ENCODE measurements at regions not wholly inside any gene's neighbourhood (a gene's known extent, or its start where the extent isn't known, plus 50 kb on each side); places are given as distances from the start of the nearest gene placed in this dataset.

DNA sequence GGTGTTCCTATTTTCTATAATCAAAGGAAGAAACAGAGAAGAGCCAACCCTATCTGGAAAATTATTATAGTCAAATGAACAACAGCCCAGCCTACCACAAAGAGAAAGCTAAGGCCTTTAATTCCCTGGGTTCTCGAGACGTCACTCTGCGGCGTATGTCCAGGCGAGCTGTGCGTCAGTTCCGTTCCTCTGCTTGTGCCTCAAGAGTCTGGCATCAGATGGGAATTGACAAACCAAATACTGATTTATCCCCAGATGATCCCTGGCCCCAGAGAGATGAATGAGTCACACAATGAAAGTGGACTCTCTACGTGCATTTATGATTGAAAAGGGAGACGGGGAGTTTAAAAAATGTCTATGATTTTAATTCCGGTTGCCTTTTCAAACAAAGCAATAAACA lies 151.6 kb upstream of the PDE10A start:
- DNase-seq: no peak

DNA sequence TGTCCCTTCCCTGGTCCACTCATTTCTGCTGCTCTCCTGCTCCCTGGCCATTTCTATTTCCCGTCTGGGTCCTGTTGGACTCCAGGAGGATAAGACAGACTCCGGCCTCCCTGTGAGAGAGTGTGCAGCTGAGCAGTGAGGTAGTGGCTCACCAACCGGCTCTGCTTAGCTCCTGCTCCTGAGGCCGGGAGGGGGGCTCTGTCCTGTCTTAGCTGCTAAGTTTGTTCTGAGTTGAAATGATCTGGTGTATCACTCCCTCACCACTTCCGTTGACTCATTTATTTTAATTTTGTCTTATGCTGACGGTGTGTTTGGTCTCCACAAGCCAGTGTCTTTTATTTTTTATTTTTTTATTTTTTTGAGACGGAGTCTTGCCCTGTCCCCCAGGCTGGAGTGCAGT lies 148.5 kb upstream of the PDE10A start:
- no peak for DNase-seq

DNA sequence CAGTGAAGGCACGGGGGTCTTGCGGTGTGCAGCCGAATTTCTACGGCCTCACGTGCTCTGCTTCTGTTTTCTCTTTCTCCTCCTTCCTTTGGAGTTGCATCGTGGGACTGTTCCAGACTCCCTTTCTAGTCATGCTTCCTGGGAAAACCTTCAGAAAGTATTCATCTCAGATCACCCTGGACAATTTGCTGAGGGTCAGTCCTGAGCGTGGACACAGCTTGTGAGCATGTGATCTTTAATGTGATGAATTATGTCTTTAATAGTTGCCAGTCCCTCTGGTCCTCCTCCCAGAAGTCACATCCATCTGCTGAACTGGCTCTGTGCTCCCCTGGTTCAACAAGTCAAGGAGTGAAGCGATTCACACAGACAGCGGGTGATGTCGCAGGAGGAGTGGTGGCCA lies 145.0 kb upstream of the PDE10A start:
- no peak for DNase-seq

DNA sequence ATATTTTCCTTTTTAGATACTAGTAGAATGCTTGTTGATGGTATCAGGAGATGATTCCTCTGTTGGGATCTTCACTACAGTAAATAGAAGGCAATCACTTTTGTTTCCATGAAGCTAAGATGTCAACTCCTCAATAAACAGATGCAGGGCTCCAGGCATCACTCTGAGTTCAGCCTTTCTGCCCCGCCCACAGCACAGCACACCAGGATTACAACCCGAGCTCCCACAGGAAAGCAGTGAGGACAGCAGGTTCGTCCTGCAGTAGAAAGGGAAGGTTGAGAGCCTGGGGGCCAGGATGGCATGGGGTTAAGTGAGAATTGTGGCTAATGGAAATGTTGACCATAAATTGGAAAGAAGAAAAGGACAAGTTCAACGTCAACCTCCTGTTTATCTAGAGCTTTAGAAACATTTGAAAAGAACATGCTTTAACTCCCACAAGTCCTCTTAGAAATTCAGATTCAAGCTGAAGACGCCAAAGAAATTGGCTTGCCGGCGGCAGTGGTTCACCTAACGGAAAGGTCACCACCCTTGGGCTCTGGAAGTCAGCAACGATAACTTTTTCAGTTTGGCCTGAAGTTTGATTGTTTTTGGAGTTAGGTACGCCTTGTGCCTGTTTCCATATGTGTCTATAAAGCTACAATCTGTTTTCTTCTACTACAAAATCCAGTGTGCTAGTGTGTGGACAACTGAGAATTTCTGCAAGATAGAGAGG lies 144.4 kb upstream of the PDE10A start:
- DNase-seq: no peak

DNA sequence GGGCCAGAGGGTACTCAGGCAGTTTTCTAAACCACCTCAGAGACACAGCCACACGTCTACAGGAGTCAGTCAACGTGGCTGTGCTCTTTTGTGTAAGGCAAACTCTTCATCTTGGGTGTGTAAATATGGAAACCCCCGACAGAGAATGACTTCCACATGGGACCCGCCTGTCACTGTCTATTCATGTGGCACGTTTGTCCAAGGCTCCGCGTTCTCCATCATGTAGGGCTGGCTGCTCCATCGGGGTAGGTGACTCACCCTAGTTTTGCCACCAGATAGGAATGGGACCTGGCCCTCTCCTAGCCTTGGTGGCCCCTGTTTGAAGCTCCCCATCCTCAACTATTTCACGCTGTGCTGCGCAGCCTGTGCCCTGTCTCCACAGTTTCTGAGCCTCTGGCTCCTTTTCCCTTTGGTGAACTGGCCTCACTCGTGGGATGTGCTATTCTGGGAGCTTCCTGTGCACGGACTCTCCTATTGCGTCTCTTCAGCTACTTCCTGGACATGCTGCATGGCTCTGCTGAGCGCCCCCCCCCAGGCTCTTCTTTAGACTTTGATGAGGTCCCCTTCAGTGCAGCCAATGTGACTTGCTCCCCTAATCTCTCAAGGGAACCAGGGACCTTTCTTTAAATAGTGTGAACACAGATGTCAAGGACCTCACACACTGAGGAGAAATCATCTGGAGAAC lies 143.2 kb upstream of the PDE10A start:
- no peak for DNase-seq

DNA sequence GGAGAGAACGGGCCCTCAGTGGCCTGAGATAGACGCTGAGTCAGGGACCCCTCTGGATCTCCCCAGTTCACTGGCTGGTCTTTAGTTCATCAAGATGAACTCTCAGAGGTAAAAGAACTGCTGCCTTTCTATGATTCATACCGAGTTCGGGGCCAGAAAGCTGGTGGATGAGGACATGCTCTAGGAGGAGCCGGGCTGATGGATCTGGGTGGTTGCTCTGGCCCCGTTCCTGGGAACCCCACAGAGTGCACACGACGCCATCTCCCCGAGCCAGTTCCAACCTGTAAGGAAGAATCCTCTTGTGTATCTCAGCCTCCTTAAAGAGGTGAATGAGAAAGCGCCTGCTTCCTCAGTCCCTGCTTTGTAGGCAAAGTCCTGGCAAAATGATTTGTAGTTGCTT lies 142.6 kb upstream of the PDE10A start:
- DNase-seq: no peak

DNA sequence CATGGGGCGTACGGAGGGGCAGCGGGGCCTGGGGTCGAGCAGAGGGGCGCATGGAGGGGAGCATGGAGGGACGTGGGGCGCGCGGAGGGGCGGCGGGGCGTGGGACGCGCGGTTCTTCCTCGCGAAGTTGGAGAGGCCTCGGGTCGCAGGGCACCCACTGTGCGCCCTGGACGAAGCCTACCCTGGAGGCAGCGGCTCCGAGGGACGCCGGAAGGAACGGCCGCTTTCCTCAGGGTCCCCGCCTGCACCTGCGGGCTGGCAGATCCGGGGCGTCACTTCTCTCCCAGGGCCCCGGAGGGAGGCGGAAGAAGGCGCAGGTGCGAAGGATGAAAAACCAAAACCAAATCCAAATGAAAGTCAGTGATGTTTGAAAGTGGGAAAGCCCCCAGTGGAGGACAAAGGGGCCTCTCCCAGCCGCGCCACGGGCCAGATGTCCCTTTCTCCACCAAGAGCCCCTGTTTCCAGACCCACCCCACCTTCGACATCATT lies 142.1 kb upstream of the PDE10A start:
- no peak for DNase-seq

DNA sequence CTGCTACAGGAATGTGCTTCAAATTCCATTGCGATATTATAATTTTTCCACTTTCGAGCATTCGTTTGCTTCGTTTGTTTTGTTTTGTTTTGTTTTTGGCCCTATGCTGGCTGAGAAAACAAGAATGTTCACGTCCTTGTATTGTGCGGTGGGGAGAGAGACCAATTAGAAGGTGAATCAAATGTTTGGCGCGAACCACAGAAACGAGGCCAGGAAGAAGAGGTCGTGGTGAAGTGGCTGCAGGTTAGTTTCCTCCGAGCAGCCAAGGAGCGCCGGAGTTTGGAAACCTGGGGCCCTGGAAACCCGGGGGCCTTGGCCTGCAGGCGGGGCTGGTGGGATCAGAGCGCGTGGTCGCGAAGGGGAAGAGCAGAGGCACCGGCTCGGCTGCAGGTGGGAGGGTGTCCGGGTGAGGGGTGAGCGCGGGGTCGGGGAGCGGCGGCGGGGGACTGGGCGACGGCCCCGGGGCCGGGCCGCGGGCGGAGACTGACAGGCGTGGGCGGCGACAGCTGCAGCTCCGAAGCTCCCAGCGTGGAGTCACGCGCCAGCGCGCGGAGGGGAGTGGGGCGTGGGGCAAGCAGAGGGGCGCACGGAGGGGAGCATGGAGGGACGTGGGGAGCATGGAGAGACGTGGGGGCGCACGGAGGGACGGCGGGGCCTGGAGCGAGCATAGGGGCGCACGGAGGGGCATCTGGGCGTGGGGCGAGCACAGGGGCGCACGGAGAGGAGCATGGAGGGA lies 141.5 kb upstream of the PDE10A start:
- DNase-seq: no peak

DNA sequence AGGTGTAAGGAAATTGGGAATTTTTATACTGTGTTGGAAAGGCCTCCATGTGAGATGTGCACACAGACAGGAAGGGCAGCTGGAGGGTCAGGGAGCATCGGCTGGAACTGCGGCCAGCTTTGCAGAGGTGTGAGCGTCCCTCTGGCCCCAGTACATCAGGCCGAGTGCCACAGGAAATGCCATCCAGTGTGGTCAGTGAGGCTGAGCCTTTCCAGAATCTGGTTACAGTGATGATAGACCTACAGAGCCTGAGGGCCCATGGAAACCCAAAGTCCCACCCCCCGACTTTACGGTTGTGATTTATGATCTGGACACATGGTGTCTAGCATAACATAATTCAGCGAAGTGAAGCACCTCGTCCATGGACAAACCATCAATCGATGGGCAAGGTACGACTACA lies 137.3 kb upstream of the PDE10A start:
- no peak for DNase-seq

DNA sequence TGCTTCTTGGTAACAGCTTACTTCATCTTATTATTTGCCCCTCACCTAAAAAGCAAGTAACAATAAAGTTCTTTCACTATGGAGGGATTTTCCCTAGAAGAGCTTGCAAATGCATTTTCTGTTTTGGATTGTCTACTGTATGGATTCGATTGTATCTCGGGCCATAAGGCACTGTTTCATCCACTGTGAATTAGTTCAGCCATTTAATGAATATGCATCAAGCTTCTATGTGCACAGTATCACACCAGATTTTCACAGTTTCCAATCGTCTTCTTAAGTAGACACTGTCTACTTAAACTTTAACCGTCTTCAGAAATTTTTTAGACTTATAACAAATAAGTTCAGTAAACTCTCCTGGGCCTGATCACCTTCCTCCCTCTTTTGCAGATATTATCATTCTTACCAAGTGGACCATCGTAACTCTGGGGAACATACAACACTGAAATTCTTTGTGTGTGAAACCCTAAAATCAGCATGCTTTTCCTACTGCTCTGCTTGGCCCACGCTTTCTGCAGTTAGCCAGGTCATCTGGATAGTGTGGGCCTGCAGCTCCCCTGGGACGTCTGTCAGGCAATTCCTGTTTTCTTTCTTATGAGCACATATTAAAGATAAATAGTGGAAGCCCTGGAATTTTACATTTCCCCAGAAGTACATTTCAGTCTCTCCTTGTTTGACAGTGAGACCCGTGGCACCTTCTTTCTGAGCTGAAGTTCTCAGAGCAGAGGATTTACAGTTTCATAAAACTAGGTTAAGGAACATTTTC lies 136.5 kb upstream of the PDE10A start:
- no peak for DNase-seq

DNA sequence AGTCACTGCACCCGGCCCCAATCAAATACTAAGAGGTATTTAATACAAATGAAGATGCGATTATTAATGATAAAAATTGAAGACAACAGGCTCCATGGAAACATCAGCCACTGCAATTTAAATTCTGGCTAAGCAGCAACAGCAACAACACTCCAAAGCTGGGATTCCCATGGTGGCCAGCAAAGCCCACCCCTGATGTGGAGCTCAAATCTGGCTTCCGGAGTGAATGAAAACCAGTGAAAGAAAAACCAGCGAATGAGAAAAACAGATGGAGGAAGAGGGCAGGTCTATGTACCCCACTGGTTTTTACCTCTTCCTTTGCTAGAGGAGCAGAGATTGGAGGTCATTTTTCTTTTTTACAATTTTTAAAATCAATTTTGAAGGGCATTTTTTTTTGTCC lies 135.9 kb upstream of the PDE10A start:
- DNase-seq: no peak

DNA sequence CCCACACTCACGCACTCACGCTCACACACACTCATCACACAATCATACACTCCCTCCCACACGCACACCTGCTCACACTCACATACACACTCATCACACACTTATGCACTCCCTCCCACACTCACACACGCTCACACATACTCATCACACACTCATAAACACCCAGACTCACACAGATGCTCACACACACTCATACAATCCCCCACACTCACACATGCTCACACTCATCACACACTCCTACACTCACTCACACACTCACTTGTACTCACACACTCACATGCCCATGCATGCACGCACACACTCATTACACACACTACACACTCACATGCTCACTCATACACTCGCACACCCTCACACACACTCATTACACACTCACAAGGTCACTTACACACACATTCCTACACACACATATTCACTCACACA lies 131.1 kb upstream of the PDE10A start:
- DNase-seq: no peak

DNA sequence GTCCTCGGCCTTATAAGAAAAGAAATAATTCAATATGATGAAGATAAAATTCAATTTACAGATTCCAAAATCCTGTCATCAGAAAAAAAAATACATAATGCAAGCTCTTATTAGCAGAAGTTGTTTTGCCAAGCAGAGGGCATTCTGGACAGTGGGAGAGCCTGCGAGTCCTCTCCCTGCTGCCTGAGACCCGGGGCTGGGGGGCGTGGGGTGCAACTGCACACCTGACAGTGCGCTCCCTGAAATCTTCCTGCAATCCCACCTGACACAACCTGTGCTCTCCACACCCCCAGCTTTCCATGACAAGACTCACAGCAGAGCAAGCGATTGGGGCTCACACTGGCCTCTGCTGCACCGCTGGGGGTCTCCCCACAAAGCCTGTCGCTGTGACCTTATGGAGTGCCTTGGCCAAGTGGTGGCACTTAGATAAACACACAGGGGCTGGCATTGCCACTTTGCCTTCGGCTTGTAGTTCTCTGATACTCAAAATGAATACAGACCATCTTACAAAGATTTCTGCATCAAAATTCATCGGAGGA lies 130.3 kb upstream of the PDE10A start:
- no peak for DNase-seq

DNA sequence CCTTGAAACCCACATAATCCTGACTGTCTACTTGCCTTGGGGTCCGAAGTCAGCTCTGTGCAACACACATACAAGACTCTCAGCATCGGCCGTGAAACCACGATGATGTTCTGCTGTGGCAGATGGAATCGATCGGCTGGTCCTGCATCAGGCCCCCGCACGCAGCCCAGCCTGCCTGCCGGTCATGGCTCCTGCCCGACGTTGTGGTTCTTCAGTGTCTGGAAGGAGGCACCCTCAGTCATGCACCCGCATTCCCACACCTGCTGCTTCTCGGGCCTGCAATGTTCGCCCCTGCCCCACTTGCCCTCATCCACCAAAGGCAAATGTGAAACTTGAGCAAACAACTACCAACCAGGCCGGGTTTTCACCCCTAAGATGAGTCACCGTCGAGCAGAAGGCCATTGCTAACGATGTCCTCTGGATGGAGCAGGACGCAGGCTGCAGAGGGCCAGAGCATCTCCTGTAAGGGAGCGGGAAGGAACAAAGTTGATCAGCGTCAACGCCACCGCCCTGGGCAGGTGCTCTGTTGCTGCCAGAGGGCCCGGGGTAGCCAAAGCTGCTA lies 128.9 kb upstream of the PDE10A start:
- DNase-seq: no peak

DNA sequence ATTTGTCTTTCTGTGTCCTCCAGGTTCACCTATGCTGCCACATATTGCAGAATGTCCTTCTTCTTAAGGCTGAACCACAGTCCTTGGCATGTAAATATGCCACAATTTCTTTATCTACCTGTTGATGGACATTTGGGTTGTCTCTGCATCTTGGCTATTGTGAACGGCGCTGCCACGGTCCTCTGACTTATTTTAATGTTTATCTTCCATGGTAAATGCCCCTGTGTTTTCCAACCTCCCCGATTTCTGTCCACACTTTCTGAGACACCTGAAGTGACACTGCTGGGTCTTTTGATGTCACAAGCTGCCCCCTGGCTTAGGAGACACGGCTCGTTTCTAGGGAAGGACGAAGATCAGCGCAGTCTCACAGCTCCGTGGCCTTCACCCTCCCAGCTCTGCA lies 128.3 kb upstream of the PDE10A start:
- DNase-seq: no peak

DNA sequence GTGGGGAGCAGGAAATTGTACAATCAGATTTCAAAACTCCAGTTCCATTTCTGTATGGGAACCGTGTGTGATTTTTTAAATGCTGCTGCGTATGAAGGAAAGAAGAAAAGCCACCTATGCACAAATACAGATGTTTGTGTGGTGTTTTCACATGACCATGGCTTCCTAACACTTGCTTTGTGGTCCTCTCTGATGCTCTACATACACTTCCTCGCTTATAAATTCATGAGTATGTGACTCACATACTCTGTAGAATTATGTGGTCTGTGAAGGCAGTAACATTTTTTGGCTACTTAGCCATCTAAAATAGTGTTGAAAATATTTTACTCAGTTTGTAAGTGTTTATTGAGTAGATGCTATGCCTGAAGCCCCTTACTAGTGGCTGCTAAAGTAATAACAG lies 119.8 kb upstream of the PDE10A start:
- DNase-seq: no peak

DNA sequence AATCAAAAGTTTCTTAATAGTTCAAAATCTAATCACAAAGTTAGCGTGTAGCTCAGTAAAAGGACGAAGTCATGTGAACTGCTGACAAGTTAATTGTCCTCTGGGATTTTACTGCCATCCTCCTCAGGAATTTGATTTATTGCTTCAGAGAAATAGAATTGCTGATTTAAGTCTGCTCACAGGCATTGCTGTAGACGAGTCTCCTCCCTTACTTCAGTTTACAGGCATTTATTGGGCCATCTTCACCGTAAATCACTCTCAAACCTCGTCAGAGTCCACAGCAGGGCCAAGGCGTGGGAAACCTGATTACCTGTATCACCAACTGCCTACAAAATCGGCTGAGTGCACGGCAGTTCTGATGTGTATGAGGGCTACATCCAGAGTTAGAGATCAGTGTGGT lies 119.1 kb upstream of the PDE10A start:
- no peak for DNase-seq

DNA sequence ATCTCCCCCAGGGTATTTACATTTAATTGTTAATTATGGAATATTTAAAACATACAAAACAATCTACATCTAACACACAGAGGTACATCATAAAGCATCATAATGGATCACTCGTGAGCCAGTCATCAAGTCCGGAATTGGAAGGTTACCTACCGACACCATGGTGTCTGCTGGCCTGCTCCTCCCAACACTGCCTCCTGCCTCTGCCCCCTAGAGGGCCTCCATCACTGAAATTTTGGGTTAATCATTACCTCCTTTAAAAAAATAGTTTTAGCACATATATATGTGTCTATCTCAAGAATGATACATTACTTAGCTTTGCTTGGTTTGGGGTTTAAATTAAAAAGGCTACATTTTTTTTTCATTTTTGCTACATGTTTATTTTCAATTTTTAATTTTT lies 114.6 kb upstream of the PDE10A start:
- no peak for DNase-seq

DNA sequence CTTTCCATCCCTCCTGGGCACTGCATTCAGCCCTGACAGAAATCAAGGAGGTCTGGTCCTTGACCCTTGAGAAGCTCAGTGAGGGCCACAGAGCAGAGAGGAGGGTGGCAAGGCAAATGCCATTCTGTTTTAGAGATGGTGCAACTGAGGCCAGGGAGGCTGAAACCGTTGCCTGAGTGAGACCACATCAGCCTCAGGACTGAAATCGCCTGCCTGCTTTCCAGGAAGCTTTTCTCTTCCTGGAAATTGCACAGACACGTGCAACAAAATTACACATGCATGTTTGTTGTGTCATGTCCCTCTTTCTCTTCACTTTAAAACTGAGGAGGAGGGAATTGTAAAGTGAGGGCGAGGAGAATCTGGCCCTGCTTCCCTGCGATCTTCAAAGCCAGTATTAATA lies 113.7 kb upstream of the PDE10A start:
- no peak for DNase-seq

DNA sequence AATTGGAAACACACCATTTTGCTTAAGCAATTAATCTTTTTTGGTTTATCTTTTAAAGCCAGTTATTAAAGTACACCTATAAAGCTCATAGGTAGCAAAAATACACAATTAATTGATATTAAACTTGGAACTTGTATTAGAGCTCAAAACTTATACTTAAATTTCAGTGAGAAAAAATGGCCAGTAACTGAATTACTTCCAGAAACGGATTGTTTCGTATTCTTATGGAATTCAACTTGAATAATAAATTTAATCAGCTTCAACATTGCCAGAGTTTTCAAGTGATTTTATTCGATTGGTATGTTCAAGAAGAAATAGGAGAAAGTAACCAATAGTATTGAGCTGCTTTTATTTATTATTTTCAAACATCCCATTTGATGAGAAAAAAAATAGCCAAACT lies 112.7 kb upstream of the PDE10A start:
- no peak for DNase-seq

DNA sequence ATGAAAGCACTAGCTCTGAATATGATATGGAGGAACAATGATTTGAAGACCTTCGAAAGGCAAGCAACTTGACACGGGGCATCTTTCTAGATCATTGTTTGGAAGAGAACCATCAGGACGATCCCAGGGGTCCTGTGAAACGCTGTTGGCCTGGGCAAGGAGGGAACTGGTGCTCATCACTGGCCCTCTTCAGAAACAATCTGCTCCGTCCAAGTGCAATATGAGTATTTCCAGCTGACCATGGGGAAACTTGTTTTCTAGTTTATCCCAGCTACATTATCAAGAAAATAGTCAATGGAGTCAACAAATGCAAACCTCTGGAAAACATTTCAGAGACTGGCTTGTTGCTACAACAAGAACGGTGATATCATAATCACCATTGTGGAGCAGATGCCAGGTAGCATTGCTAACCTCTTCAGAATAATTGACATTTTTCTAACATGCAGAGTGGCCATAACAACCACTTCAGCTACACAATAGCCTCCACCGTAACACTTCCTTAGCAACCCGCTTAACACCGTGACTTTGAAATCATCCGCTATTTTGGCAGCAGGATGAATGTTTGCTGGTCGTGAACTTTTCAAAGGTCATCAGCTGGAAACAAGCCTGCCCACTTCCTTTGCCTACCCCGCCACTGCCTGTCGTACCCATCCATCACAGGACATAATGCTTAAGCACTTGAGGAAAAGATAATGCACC lies 112.0 kb upstream of the PDE10A start:
- DNase-seq: no peak

Data from DMS 273 treated with DMSO at 0.1 percent for 48 hours (cell line).